HepG2 (cell line): ENCODE measurements at regions not wholly inside any gene's neighbourhood (a gene's known extent, or its start where the extent isn't known, plus 50 kb on each side); places are given as distances from the start of the nearest gene placed in this dataset.
"Not testable (repeated sequence)": the region's sequence is repeated elsewhere in the genome, so short reads cannot be mapped to it uniquely, and the experiment has no call there.

Source experiments
- ATAC-seq: fragments of 200-7000 bp; cut with Tn5 transposase; 3 replicates; pipeline ENCODE4 v1.9.1; 2020; ENCODE audit warnings: mild to moderate bottlenecking, moderate library complexity
- BruUV-seq: library from RNA; stranded (reverse); fragments of 400-500 nt; replicated peaks from 2 replicates; lab custom pipeline; 2021; lab: Mats Ljungman, UMichigan
- CTCF ChIA-PET: fragments of 300-600 bp; formaldehyde crosslinking; extraction: SDS; loops from one replicate; lab custom pipeline; 2021; ENCODE audit warnings: low total read pairs, inconsistent platforms, low intra/inter-chr PET ratio; lab: Yijun Ruan, JAX
- POLR2A ChIA-PET: fragments of 350-600 bp; sonication (Branson Sonifier 250); formaldehyde crosslinking; loops from one replicate; lab custom pipeline; 2020; ENCODE audit warnings: antibody characterized with exemption, inconsistent platforms; lab: Yijun Ruan, JAX
- DNase-seq: peaks from one replicate; pipeline ENCODE4 v3.0.0-alpha.2; 2015; ENCODE audit warnings: low spot score
- FAIRE-seq: peaks from 3 replicates; lab custom pipeline; 2011; peaks lifted over from hg19 to GRCh38; lab: Jason Lieb, UNC
- H2AFZ ChIP-seq: one replicate; pipeline ENCODE4 v1.6.1; 2011; ENCODE audit warnings: low read length, inconsistent platforms
- H3K27ac ChIP-seq: fragments of 300-600 bp; 3 replicates; pipeline ENCODE4 v1.8.0; 2011; ENCODE audit warnings: mixed run types, mild to moderate bottlenecking, mixed read lengths, low read length, inconsistent platforms; ENCODE audit not compliant: insufficient read depth; ENCODE audit errors: extremely low read length
- H3K27me3 ChIP-seq, 2 experiments: fragments of 200-600 bp in 1 of 2; 2 replicates in 1 of 2; 3 replicates in 1 of 2; pipeline versions ENCODE4 v1.6.0 to v1.8.0; 2011; ENCODE audit warnings: low read length in 2 of 2, mild to moderate bottlenecking in 2 of 2, moderate library complexity in 2 of 2, inconsistent platforms in 1 of 2; ENCODE audit not compliant: insufficient read depth in 2 of 2, control insufficient read depth in 1 of 2
- H3K36me3 ChIP-seq, 2 experiments: fragments of 200-600 bp in 1 of 2; replicated peaks in 1 of 2; 2 replicates in 1 of 2; 3 replicates in 1 of 2; pipeline versions ENCODE4 v1.5.1 to v1.8.0; 2011; ENCODE audit warnings: low read length in 2 of 2, inconsistent platforms in 1 of 2; ENCODE audit not compliant: insufficient read depth in 2 of 2, control insufficient read depth in 1 of 2
- H3K4me1 ChIP-seq: 2 replicates; pipeline ENCODE4 v1.5.1; 2012; ENCODE audit warnings: low read length, inconsistent platforms; ENCODE audit not compliant: insufficient read depth
- H3K4me2 ChIP-seq: 2 replicates; pipeline ENCODE4 v1.6.0; 2011; ENCODE audit warnings: low read depth, low read length, inconsistent platforms
- H3K4me3 ChIP-seq, 3 experiments: fragments of 200-600 bp in 1 of 3; sonication (generic), shearing (Covaris generic) in 1 of 3; replicated peaks in 1 of 3; 2 replicates each; pipeline ENCODE4 v1.5.1; 2011 to 2016; ENCODE audit warnings: low read length in 3 of 3, inconsistent platforms in 2 of 3, low read depth in 2 of 3, mild to moderate bottlenecking in 2 of 3, control low read depth in 1 of 3, mixed read lengths in 1 of 3; ENCODE audit not compliant: insufficient read depth in 1 of 3
- H3K79me2 ChIP-seq: one replicate; pipeline ENCODE4 v1.6.1; 2011; ENCODE audit warnings: low read length, inconsistent platforms; ENCODE audit not compliant: insufficient read depth
- H3K9ac ChIP-seq: 2 replicates; pipeline ENCODE4 v1.6.0; 2011; ENCODE audit warnings: mild to moderate bottlenecking, low read depth, low read length, inconsistent platforms; ENCODE audit not compliant: insufficient read depth
- H3K9me3 ChIP-seq: 2 replicates; pipeline ENCODE4 v1.5.1; 2012; ENCODE audit warnings: mild to moderate bottlenecking, low read length
- H4K20me1 ChIP-seq: 2 replicates; pipeline ENCODE4 v1.6.0; 2011; ENCODE audit warnings: inconsistent platforms, mild to moderate bottlenecking, low read length, moderate library complexity; ENCODE audit not compliant: insufficient read depth
- WGBS: methylation state at CpG from one replicate; pipeline ENCODE4 v1.1.6; 2017; ENCODE audit warnings: low lambda C conversion rate; 5-methylcytosine and 5-hydroxymethylcytosine counted together
- in situ Hi-C: cut with HindIII; loops from 2 replicates; pipeline ENCODE4 v1.10.0; 2017; ENCODE audit warnings: low pct_unique_long_range_greater_than_20kb; ENCODE audit not compliant: extremely low pct_ligation_motif_present
- intact Hi-C: fragments of 100-400 bp; cut with micrococcal nuclease; formaldehyde crosslinking; loops from one replicate; pipeline ENCODE4 v1.10.0; 2022; ENCODE audit not compliant: unreplicated experiment

DNA sequence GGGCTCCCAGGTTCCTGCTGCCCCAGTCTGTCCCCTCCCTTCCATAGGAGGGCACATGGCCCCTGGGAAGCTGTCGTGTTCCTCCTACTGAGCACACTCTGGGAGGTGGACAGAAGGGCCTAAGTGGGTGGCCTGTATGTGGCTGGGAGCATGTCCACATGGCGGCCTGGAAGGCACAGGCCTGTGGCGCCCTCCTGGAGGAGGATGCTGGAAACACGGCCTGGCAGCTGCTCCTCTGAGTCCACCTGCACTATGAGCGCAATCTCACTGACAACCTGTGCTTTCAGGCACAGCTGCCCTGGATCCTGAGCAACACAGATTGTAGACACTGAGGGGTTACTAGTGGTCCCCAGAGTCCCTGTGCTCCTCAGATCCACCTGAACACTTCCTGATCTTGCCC is 52.6 kb upstream of the GOLGA6L6 start:
- H3K79me2 ChIP-seq, BruUV-seq, H4K20me1 ChIP-seq, H3K27me3 ChIP-seq, H3K36me3 ChIP-seq, POLR2A ChIA-PET, H3K4me1 ChIP-seq, H3K9ac ChIP-seq, H2AFZ ChIP-seq, intact Hi-C loops, CTCF ChIA-PET, H3K9me3 ChIP-seq, H3K4me2 ChIP-seq, H3K4me3 ChIP-seq, DNase-seq, in situ Hi-C loops, FAIRE-seq, H3K27ac ChIP-seq: not testable (repeated sequence)
- peak; percentile 69 for ATAC-seq
- WGBS, result no CpG with 5 or more reads among the region's 5 CpGs

DNA sequence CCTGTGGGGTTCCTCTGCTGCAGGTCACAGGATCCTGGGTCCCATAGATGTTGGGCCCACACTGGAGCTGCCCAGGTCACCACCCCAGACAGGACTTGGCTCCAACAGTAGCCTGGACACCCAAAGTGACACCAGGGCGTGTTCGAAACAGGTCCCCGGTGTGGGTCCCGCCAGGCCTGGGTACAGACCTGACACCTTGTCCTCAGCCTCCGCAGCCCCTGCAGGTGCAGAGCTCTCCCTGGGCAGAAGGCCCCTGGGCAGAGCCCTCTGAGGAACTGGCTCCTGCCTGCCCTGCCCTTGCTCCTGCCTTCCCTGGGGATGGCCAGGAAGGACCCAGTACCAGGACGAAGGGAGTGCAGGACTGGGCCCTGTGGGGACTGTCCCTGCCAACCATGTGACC is 50.3 kb upstream of the GOLGA6L6 start:
- H3K9me3 ChIP-seq, H2AFZ ChIP-seq, BruUV-seq, H3K4me3 ChIP-seq, H3K27me3 ChIP-seq, H3K79me2 ChIP-seq, ATAC-seq, H3K9ac ChIP-seq, H4K20me1 ChIP-seq, DNase-seq, H3K4me2 ChIP-seq, intact Hi-C loops, in situ Hi-C loops, H3K27ac ChIP-seq, POLR2A ChIA-PET, H3K36me3 ChIP-seq, FAIRE-seq, H3K4me1 ChIP-seq, CTCF ChIA-PET: not testable (repeated sequence)
- no CpG with 5 or more reads among the region's 6 CpGs for WGBS
